PC-3 (cell line): ENCODE measurements at regions not wholly inside any gene's neighbourhood (a gene's known extent, or its start where the extent isn't known, plus 50 kb on each side); places are given as distances from the start of the nearest gene placed in this dataset.

Source experiments
- CTCF ChIP-seq: fragments of 300-600 bp; sonication (generic); conservative IDR thresholded peaks from 2 replicates; pipeline ENCODE4 v1.5.1; 2017; ENCODE audit warnings: antibody characterized with exemption, low read depth, mild to moderate bottlenecking, low read length
- EZH2 ChIP-seq: fragments of 300-600 bp; sonication (generic); IDR thresholded peaks from one replicate; pipeline ENCODE4 v1.6.1; 2017; ENCODE audit warnings: antibody characterized with exemption, mild to moderate bottlenecking, low read length; ENCODE audit not compliant: unreplicated experiment
- EZH2phosphoT487 ChIP-seq: fragments of 300-600 bp; sonication (generic); IDR thresholded peaks from 2 replicates; pipeline ENCODE4 v1.6.1; 2018; ENCODE audit warnings: mild to moderate bottlenecking, antibody characterized with exemption, low read length, borderline replicate concordance

GRCh38 chr6:95423331-95423730 lies 154.0 kb upstream of the MANEA start:
- TF ChIP-seq EZH2: no peak
- TF ChIP-seq CTCF: no peak
- TF ChIP-seq EZH2phosphoT487: no peak
